T-helper 2 cell treated with Interferon-gamma antibody and Interleukin-4, amounts not matched to agents 5 μg/mL and 100 μg/mL, for 36 hours (primary cell): ENCODE measurements at regions not wholly inside any gene's neighbourhood (a gene's known extent, or its start where the extent isn't known, plus 50 kb on each side); places are given as distances from the start of the nearest gene placed in this dataset.
"Not testable (repeated sequence)": the region's sequence is repeated elsewhere in the genome, so short reads cannot be mapped to it uniquely, and the experiment has no call there.

Source experiments
- DNase-seq: peaks from one replicate; pipeline ENCODE4 v3.0.0; 2021; ENCODE audit warnings: low spot score
- H3K27ac Mint-ChIP-seq: one replicate; pipeline ENCODE4 v1.8.0; 2021; ENCODE audit warnings: mild to moderate bottlenecking, mixed read lengths
- H3K27me3 Mint-ChIP-seq: one replicate; pipeline ENCODE4 v1.8.0; 2021; ENCODE audit warnings: low read depth, mixed read lengths
- H3K36me3 Mint-ChIP-seq: one replicate; pipeline ENCODE4 v1.8.0; 2021; ENCODE audit warnings: low read depth, mixed read lengths
- H3K4me1 Mint-ChIP-seq: one replicate; pipeline ENCODE4 v1.8.0; 2021; ENCODE audit warnings: low read depth, mixed read lengths
- H3K4me3 Mint-ChIP-seq: one replicate; pipeline ENCODE4 v1.8.0; 2022; ENCODE audit warnings: mild to moderate bottlenecking, moderate library complexity, mixed read lengths
- H3K9me3 Mint-ChIP-seq: one replicate; pipeline ENCODE4 v1.8.0; 2021; ENCODE audit warnings: mixed read lengths

DNA sequence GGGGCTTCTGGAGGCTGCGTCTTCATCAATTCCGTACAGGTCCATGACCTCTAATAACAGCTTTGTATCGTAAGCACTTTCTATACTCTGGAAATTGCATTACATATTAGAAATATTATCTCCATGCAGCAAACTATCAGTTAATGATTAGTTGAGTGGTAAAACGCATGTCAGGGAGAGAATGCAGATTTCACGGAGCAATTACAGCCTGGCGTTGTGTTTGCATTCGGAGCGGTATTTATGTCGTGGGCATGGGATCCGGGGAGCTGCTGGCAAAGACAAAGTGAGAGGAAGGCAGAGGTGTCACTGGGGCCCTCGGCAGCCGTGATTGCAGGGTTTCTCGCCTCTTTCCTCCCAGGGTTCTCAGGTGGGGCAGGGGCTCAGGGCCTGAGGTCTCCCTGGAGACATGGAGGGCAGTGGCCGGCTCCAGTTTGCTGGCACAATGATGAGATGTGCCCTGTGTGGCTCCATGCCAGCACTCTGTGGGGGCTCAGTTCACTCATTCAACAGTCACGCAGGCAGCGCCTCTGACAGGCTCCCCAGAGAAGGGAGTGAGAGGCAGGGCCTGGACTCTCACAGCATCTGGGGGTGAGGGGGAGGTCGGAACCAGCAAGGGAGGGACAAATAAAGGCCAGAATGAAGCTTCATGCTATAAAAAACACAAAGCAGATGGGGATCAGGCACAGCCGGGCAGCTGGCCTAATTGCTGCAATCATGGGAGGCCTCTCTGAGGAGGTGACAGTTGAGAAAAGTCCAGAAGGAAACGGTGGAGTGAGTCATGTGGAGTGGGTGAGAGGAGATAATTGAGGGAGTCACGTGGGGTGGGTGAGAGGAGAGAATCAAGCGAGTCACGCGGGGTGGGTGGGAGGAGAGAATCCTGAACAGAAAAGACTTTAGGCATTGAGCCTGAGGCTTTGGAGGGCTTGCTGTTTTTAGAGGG, 1002.7 kb downstream of the BRD1 start:
- Mint-ChIP-seq H3K4me1 (no peaks in the 10 kb centered on the region), H3K36me3 (no peaks in the 10 kb centered on the region), H3K9me3 (no peaks in the 10 kb centered on the region), H3K4me3 (no peak overlapping the region), H3K27me3 (no peaks in the 10 kb centered on the region), H3K27ac (no peak overlapping the region)
- no peak for DNase-seq

DNA sequence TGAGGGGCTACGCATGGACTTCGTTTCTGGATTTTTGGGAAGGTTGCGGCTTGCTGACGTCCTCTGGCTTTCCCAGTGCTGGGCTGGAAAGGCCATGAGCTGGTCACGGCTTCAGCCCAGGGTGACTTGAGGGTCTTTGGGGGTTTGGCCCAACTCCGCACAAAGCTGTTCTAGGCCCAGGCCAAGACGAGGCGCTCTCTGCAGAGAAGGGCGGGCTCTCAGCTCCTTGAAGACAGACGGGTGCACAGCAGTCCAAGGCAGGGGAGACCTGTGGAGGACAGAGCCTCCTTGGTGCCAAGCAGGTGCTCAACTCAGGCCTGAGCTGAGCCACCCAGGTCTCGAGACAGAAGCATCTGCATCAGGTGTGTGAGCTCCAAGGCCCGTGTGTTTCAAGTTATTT, 1003.7 kb downstream of the BRD1 start:
- no peak for DNase-seq
- H3K36me3 Mint-ChIP-seq: no peaks in the 10 kb centered on the region
- H3K4me3 Mint-ChIP-seq: no peak overlapping the region
- H3K4me1 Mint-ChIP-seq: no peaks in the 10 kb centered on the region
- no peaks in the 10 kb centered on the region for H3K27me3 Mint-ChIP-seq
- no peak overlapping the region for H3K27ac Mint-ChIP-seq
- no peaks in the 10 kb centered on the region for H3K9me3 Mint-ChIP-seq

- Mint-ChIP-seq H3K27ac (no peak overlapping the region), H3K9me3 (no peaks in the 10 kb centered on the region), H3K4me1 (no peaks in the 10 kb centered on the region), H3K27me3 (no peaks in the 10 kb centered on the region), H3K4me3 (no peak overlapping the region), H3K36me3 (no peaks in the 10 kb centered on the region)
- DNase-seq: no peak
These were observed 1005.1 kb downstream of the BRD1 start for GRCh38 chr22:48822278-48823233.

DNA sequence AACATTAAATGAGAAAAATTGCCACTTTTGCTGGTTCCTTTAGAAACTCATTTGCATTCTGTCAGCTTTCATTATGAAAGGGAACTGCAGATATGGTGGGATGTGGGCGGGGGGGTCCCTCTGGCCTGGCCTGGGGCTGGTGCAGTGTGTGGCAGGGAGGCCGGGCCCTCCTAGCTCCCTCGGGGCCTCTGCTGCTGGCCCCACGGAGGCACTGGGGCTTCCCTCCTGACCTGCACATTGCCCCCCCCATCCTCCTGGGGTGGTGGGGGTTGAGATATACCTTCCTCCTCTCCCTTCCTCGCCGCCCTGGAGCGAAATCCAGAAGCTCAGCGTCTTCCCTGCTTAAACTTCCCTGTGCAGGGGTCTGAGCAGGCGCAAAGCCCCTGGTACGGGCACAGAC, 1005.9 kb downstream of the BRD1 start:
- no peak for DNase-seq
- Mint-ChIP-seq H3K36me3 (no peaks in the 10 kb centered on the region), H3K4me1 (no peaks in the 10 kb centered on the region), H3K27ac (no peak overlapping the region), H3K27me3 (no peaks in the 10 kb centered on the region), H3K4me3 (no peak overlapping the region), H3K9me3 (no peaks in the 10 kb centered on the region)

DNA sequence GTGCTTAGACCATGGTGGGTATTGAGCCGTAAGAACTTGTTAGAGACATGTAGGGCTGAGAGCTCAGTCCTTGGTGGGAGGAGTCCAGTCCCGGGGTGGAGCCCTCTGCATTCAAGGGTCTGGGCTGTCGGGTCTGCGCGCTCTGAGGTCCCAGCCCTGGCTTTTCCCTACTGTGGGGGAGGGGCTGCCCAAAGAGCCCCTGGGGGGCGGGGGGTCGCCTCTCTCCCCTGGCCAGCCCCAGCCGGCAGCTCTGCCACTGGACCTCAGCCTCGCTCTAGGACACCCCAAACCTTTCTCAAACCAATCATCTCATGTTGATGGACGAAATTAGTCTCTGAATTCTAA, 1006.4 kb downstream of the BRD1 start:
- Mint-ChIP-seq H3K27ac (no peak overlapping the region), H3K4me3 (no peak overlapping the region), H3K4me1 (no peaks in the 10 kb centered on the region), H3K9me3 (no peaks in the 10 kb centered on the region), H3K36me3 (no peaks in the 10 kb centered on the region), H3K27me3 (no peaks in the 10 kb centered on the region)
- no peak for DNase-seq

DNA sequence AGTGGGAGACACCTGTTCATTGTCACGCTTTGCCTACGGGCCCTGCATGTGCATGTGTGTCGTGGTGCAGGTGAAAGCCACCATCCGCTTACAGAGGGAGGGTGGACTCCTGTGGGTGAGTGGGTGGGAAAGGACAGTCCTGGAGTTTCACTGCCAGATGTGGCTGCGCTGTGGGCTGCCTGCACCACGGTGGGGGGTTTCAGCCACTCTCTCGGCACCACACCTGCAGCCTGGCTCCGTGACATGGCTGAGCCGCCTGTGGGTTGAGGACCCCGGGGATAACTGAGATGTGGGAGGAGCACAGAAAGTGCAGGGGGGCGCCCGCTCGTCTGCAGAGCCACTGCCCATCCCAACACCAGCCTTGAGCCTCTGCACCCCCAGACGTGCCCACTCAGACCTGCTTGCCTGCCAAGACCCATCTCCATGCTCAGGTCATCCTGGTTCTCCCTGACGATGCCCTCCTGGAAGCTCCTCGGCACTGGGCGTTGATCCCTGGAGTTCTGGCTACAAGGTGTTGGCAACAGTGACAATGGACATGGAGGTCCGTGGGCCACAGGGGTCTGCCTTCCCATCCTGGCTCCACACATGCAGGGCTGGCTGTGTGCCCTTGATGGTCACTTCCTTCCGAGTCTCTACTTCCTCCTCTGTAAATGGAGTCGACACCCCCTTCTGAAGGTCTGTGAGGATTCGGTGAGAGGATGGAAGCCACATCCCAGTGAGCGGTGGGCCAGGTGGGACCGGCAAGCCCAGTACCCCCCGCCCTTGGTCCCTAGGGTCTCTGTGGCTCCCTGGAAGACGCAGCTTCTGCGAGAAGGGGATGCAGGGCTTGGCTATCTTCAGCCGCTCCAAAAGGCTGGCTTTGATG, 1007.0 kb downstream of the BRD1 start:
- H3K4me3 Mint-ChIP-seq: no peak overlapping the region
- H3K4me1 Mint-ChIP-seq: no peaks in the 10 kb centered on the region
- H3K27me3 Mint-ChIP-seq: no peaks in the 10 kb centered on the region
- no peaks in the 10 kb centered on the region for H3K36me3 Mint-ChIP-seq
- no peak for DNase-seq
- H3K27ac Mint-ChIP-seq: no peak overlapping the region
- no peaks in the 10 kb centered on the region for H3K9me3 Mint-ChIP-seq

- H3K9me3 Mint-ChIP-seq: no peaks in the 10 kb centered on the region
These were observed 1007.7 kb downstream of the BRD1 start for GRCh38 chr22:48819961-48820360.

GRCh38 chr22:48819232-48819631, 1008.4 kb downstream of the BRD1 start:
- no peak overlapping the region for H3K4me3 Mint-ChIP-seq
- DNase-seq: no peak
- H3K9me3 Mint-ChIP-seq: no peaks in the 10 kb centered on the region
- no peak overlapping the region for H3K27ac Mint-ChIP-seq
- H3K36me3 Mint-ChIP-seq: no peaks in the 10 kb centered on the region
- H3K4me1 Mint-ChIP-seq: no peaks in the 10 kb centered on the region
- no peaks in the 10 kb centered on the region for H3K27me3 Mint-ChIP-seq

More at GRCh38 chr22:48819961-48820360, 1007.7 kb downstream of the BRD1 start:
- Mint-ChIP-seq H3K4me1 (no peaks in the 10 kb centered on the region), H3K36me3 (no peaks in the 10 kb centered on the region), H3K27me3 (no peaks in the 10 kb centered on the region), H3K4me3 (no peak overlapping the region), H3K27ac (no peak overlapping the region)
- DNase-seq: no peak

GRCh38 chr22:48817491-48817890, 1010.2 kb downstream of the BRD1 start:
- H3K27me3 Mint-ChIP-seq, H3K36me3 Mint-ChIP-seq, H3K4me3 Mint-ChIP-seq, H3K9me3 Mint-ChIP-seq, H3K27ac Mint-ChIP-seq, H3K4me1 Mint-ChIP-seq, DNase-seq: not testable (repeated sequence)

- no peak for DNase-seq
- no peaks in the 10 kb centered on the region for H3K36me3 Mint-ChIP-seq
- no peaks in the 10 kb centered on the region for H3K9me3 Mint-ChIP-seq
- H3K4me1 Mint-ChIP-seq: no peaks in the 10 kb centered on the region
- no peak overlapping the region for H3K4me3 Mint-ChIP-seq
- H3K27me3 Mint-ChIP-seq: no peaks in the 10 kb centered on the region
- no peak overlapping the region for H3K27ac Mint-ChIP-seq
These were observed 1015.8 kb downstream of the BRD1 start for GRCh38 chr22:48811885-48812284.

DNA sequence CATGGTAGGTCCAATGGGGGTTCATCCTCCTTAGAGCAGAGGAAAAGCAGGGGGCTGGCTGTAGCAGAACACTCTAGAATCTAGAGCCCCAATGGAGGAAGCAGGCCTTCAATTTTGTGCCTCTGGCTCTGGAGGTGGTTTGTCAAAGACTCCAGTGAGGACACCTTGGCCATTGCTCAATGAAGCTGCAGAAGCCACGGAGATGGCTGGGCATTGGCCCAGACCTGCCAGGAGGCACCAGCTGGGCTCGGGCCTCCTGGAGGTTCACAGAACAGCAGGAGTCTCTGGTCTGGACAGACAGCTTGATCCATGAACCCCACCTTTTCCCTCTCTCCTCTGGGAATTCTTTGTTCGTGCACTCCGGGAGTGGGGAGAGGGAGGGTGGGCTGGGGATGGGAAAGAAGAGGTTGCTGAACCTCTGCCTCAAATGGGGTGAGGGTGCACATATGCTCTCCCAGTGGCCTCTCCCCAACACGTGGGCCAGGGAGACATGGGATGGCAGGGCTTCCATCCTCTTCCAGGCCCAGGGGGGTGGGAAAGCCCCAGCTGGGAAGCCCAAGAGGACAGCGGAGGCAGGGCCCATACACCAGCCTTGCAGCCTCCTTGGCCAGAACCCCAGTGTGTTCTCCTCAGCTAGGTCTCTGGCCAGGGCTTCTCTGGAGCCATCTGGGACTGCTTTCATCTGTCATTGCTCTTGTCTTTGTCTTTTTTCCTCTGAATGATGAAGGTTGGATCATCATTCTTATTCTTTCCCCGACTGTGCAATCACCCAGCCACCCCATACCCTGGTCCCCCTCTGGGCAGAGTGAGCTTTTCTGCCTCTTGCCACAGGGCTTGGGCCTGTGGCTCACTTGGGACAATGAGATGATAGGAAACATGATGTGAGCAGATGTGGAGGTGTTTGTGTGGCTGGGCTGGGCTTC, 1019.4 kb downstream of the BRD1 start:
- Mint-ChIP-seq H3K27me3 (no peaks in the 10 kb centered on the region), H3K27ac (no peak overlapping the region), H3K36me3 (no peaks in the 10 kb centered on the region), H3K4me1 (no peaks in the 10 kb centered on the region), H3K9me3 (no peaks in the 10 kb centered on the region), H3K4me3 (no peak overlapping the region)
- no peak for DNase-seq

DNA sequence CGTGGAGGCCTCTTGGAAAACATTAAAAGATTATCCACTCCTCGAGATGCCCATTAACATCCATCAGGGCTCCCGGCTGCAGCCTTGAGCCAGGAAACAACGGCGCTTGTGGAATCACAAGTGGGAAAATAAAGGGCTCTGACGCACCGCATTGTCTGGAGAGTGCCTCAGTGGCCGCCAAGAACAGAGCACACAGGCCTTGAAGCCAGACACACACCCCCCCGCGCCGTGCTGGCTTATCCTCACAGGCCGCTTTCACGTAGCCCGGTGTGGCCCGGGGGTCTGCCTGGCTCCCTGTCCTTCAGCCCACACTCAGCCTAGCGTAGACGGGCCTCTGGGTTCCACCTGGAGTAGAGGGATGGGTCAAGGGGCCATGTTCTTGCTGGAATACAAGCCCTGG, 1020.5 kb downstream of the BRD1 start:
- no peaks in the 10 kb centered on the region for H3K36me3 Mint-ChIP-seq
- H3K9me3 Mint-ChIP-seq: no peaks in the 10 kb centered on the region
- no peak for DNase-seq
- no peak overlapping the region for H3K4me3 Mint-ChIP-seq
- H3K27me3 Mint-ChIP-seq: no peaks in the 10 kb centered on the region
- no peaks in the 10 kb centered on the region for H3K4me1 Mint-ChIP-seq
- H3K27ac Mint-ChIP-seq: no peak overlapping the region
